CD1c-positive myeloid dendritic cell (primary cell): ENCODE measurements at regions not wholly inside any gene's neighbourhood (a gene's known extent, or its start where the extent isn't known, plus 50 kb on each side); places are given as distances from the start of the nearest gene placed in this dataset.
A peak's percentile ranks its signal among the peaks of the same experiment; 100 is the strongest.

Experiments
- DNase-seq: peaks from one replicate; pipeline ENCODE4 v3.0.0-alpha.2; 2016; ENCODE audit errors: extremely low spot score

DNA sequence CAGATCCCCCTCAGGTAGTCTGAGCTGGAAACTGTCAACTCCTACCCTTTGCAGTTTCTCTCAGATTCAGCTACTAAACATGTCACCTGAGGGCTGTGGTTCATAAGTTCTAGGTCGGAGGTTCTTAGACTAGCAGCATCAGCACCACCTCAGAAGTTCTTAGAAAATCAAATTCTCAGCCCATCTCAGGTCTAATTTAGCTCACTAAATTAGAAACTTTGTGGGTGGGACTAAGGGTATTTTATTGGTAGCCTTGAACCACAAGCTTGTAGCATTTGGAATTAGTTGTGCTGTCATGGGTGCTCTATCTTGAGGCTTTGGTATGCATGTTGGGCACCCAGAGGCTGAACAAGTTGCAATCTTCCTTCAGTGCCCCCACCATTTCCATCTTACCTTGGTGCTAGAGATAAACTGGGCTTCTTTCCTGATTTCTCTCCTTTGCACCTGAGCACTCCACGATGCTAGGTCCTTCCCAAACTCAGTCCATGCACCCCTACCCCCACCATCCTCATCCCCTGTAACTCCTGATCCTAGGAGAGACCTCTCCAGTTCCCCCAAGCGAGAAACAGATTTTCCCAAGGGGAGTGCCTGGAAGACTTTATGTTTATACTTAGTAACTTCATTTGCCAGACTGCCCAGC is 54.2 kb downstream of the S1PR1 start:
- no peak for DNase-seq

GRCh38 chr1:101291562-101292380 is 55.0 kb downstream of the S1PR1 start:
- peak; percentile 80 for DNase-seq

GRCh38 chr1:101293461-101294051 is 56.7 kb downstream of the S1PR1 start:
- no peak for DNase-seq

GRCh38 chr1:101295209-101295608 is 58.4 kb downstream of the S1PR1 start:
- DNase-seq, result no peak

- no peak for DNase-seq
Measured at GRCh38 chr1:101298663-101299062, 61.8 kb downstream of the S1PR1 start.

DNA sequence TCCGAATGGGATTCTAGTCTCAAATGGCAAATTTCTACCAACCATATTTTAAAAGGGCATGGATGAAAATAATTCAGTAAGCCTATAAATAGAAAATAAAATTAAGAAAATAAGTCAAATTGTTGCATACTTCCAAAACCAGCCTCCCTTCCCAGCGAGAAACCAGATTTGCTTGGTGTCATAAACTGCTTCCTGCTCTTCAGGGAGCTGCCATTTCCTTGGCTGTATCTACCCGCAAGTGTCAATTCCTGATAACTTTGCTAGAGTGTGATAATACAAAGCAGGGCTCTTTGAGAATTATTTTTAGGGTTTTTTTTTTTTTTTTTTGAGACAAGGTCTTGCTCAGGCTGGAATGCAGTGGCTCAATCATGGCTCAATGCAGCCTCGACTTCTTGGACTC is 62.3 kb downstream of the S1PR1 start:
- DNase-seq, result no peak

- no peak for DNase-seq
Measured at GRCh38 chr1:101299710-101300109, 62.9 kb downstream of the S1PR1 start.

DNA sequence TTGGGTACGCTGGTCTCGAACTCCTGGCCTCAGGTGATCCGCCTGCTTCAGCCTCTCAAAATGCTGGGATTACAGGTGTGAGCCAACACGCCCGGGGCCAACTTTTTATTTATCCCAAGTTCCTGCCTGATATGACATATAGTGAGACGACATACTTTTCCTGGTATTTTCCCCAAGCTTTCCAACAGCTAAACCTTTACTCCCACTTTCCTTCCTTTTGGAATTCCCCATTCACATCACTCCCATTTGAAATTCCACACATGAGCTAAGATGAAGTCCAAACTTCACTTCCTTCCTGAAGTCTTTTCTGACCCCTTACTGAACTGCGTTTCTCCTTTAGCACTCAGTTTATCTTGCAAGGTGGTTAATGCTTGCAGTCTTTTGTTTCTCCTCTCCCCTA is 64.1 kb downstream of the S1PR1 start:
- DNase-seq, result no peak

GRCh38 chr1:101301446-101302057 is 64.7 kb downstream of the S1PR1 start:
- DNase-seq, result no peak

GRCh38 chr1:101302831-101303511 is 66.2 kb downstream of the S1PR1 start:
- no peak for DNase-seq

DNA sequence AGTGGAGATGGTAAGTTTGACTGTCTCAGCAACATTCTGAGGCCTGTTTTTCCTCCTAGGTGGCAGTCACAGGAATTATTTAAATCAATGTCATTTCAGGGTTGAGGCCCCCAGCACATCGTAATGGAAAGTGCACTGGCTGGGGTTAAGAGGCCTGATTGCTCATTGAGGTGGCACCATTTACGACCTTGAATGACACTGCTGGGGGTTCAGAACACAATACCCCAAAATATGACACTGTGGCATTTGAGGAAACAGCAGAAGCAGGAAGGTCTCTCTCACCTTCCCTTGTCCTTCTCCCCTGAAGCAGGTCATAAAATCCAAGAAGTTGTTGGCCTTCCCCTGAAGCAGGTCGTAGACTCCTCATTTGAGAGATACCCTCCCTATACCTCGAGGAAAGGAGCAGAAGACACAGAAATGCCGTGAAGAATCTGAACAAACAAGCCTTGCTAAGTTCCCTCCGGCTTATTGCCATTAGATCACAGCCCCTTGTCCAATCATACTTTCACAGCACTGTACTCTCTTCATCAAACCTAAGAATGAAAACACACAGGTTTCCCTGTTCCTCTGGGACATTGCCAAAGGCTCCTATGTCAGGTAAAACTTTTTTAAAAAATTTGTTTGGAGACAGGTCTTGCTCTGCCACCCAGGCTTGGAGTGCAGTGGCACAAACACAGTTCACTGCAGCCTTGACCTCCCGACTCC is 71.3 kb downstream of the S1PR1 start:
- DNase-seq, result no peak

- no peak for DNase-seq
Measured at GRCh38 chr1:101308935-101309333, 72.1 kb downstream of the S1PR1 start.

DNA sequence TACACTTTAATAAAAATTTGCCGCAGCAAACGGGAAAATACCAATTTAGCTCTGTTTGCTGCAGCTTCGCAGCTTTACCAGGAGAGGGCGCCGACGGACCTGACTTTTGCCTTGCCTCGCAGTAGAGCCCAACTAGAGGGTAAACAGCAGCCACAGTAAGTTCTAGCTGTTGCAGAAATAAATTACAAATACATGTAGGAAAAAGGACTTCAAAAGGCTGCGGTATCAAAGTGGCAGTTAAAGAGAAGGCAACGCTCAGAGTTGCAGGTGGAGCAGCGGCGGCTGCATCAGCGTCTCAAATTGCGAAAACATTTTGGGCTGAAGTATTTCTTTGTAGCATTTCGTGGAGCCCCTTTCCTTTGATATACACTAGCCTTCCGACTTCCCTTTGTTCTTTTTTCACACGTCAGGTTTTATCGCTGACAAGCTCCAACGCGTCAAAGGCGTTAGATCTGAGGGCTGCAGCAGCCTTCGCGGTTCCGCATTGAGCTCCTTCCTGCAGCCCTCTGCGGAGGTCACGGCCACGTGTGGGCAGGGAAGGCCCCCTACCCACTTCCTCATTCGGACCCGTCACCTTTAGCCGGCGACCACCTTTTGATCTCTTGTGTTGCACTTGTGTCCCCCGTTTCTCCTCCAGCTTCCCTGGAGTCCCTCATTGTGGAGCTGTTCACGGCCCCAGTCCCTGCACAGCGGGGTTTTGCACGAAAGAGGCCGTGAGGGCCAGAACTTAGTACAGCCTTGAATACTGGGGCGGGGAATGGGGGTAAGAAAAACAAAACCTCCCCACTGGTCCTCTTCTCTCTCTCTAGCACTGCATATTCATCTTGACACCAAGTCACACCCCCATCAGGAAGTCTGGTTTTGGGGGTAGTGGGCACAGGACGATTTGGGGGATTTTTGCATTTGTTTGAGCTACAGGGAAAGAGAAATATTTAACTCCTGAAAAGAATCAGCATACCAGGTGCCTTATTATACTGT is 72.8 kb downstream of the S1PR1 start:
- peak; percentile 78 for DNase-seq

- DNase-seq, result no peak
Measured at GRCh38 chr1:101310506-101310905, 73.7 kb downstream of the S1PR1 start.

GRCh38 chr1:101311146-101311920 is 74.5 kb downstream of the S1PR1 start:
- DNase-seq, result no peak

GRCh38 chr1:101312147-101312546 is 75.3 kb downstream of the S1PR1 start:
- no peak for DNase-seq

DNA sequence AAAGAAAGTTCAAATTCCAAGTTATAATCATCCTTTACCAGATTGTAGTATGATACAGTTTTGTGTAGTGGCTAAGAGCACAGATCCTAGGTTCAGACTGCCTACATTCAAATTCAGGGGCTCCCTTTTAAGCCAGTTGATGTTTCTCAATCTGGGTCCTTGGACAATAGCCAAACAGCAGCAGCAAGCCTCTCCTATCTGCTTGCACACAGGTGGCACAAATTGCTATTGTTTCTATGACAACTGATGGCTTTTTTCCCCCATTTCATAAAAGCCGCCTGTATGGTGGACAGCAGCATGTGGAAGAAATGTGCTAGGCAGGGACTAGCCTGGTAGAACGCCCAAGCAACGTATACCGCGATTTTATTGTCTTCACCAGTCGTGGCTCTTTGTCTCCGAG is 76.5 kb downstream of the S1PR1 start:
- no peak for DNase-seq

- no peak for DNase-seq
Measured at GRCh38 chr1:101314244-101314643, 77.4 kb downstream of the S1PR1 start.

DNA sequence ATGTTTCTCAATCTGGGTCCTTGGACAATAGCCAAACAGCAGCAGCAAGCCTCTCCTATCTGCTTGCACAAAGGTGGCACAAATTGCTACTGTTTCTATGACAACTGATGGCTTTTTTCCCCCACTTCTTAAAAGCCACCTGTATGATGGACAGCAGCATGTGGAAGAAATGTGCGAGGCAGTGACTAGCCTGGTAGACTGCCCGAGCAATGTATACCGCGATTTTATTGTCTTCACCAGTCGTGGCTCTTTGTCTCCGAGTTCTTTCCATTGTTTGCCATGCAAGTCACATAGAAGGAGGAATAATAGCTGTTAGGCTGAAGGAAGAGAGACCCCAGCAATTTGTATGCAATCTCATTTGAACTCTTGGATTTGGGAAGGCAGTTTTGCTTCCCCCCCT is 79.4 kb downstream of the S1PR1 start:
- DNase-seq, result no peak
